ENCODE measurements at regions not wholly inside any gene's neighbourhood (a gene's known extent, or its start where the extent isn't known, plus 50 kb on each side); places are given as distances from the start of the nearest gene placed in this dataset.
"Not testable (repeated sequence)": the region's sequence is repeated elsewhere in the genome, so short reads cannot be mapped to it uniquely, and the experiment has no call there.

GRCh38 chr5:118606940-118607339 lies 381.4 kb downstream of the DTWD2 start:
- FAIRE-seq (no peak), DNase-seq (ENCODE audit: low spot score) (no peak)

GRCh38 chr5:118605761-118606160 lies 382.6 kb downstream of the DTWD2 start:
- no peak for DNase-seq (ENCODE audit: low spot score)

GRCh38 chr5:118604106-118604505 lies 384.2 kb downstream of the DTWD2 start:
- DNase-seq (ENCODE audit: low spot score) (no peak), FAIRE-seq (no peak)

More at GRCh38 chr5:118605761-118606160, 382.6 kb downstream of the DTWD2 start:
- no peak for FAIRE-seq

GRCh38 chr5:118603278-118603677 lies 385.1 kb downstream of the DTWD2 start:
- DNase-seq (ENCODE audit: low spot score) = no peak
- FAIRE-seq = no peak

GRCh38 chr5:118598311-118598710 lies 390.0 kb downstream of the DTWD2 start:
- FAIRE-seq = no peak
- DNase-seq (ENCODE audit: low spot score) = no peak

- DNase-seq (ENCODE audit: low spot score) (no peak), FAIRE-seq (no peak)
These were observed 390.8 kb downstream of the DTWD2 start for GRCh38 chr5:118597543-118597942.

GRCh38 chr5:118596255-118596654 lies 392.1 kb downstream of the DTWD2 start:
- FAIRE-seq = no peak
- no peak for DNase-seq (ENCODE audit: low spot score)

GRCh38 chr5:118593003-118593328 lies 395.4 kb downstream of the DTWD2 start:
- FAIRE-seq = no peak

GRCh38 chr5:118592229-118593002 lies 395.9 kb downstream of the DTWD2 start:
- FAIRE-seq = no peak
- DNase-seq (ENCODE audit: low spot score) = no peak

More at GRCh38 chr5:118593003-118593328, 395.4 kb downstream of the DTWD2 start:
- DNase-seq (ENCODE audit: low spot score) = no peak

GRCh38 chr5:118590806-118591205 lies 397.5 kb downstream of the DTWD2 start:
- no peak for DNase-seq (ENCODE audit: low spot score)
- FAIRE-seq = no peak

- DNase-seq (ENCODE audit: low spot score) (no peak), FAIRE-seq (no peak)
These were observed 407.4 kb downstream of the DTWD2 start for GRCh38 chr5:118580949-118581348.

- no peak for FAIRE-seq
- no peak for DNase-seq (ENCODE audit: low spot score)
These were observed 410.3 kb downstream of the DTWD2 start for GRCh38 chr5:118578093-118578492.

- no peak for DNase-seq (ENCODE audit: low spot score)
- no peak for FAIRE-seq
These were observed 410.7 kb downstream of the DTWD2 start for GRCh38 chr5:118577621-118578020.

- not testable (repeated sequence) for DNase-seq (ENCODE audit: low spot score); FAIRE-seq
These were observed 418.1 kb downstream of the DTWD2 start for GRCh38 chr5:118570276-118570675.

- DNase-seq (ENCODE audit: low spot score); FAIRE-seq: not testable (repeated sequence)
These were observed 418.8 kb downstream of the DTWD2 start for GRCh38 chr5:118569596-118569995.

- FAIRE-seq (no peak), DNase-seq (ENCODE audit: low spot score) (no peak)
These were observed 422.9 kb downstream of the DTWD2 start for GRCh38 chr5:118565335-118565971.

- DNase-seq (ENCODE audit: low spot score) (no peak), FAIRE-seq (no peak)
These were observed 426.4 kb downstream of the DTWD2 start for GRCh38 chr5:118561971-118562370.

GRCh38 chr5:118561235-118561634 lies 427.1 kb downstream of the DTWD2 start:
- FAIRE-seq (no peak), DNase-seq (ENCODE audit: low spot score) (no peak)

GRCh38 chr5:118558871-118559270 lies 429.5 kb downstream of the DTWD2 start:
- no peak for DNase-seq (ENCODE audit: low spot score)
- FAIRE-seq = peak; percentile 21

GRCh38 chr5:118557251-118557661 lies 431.1 kb downstream of the DTWD2 start:
- FAIRE-seq (no peak), DNase-seq (ENCODE audit: low spot score) (no peak)

GRCh38 chr5:118556792-118557191 lies 431.6 kb downstream of the DTWD2 start:
- no peak for DNase-seq (ENCODE audit: low spot score)
- FAIRE-seq = no peak

GRCh38 chr5:118555727-118556126 lies 432.6 kb downstream of the DTWD2 start:
- no peak for DNase-seq (ENCODE audit: low spot score)
- FAIRE-seq = no peak

- FAIRE-seq = no peak
These were observed 433.4 kb downstream of the DTWD2 start for GRCh38 chr5:118554981-118555380.

More at GRCh38 chr5:118554981-118555380, 433.4 kb downstream of the DTWD2 start:
- no peak for DNase-seq (ENCODE audit: low spot score)

Measured in RCC 7860 (cell line).